Transverse colon (tissue), 4 donors: ENCODE measurements at regions not wholly inside any gene's neighbourhood (a gene's known extent, or its start where the extent isn't known, plus 50 kb on each side); places are given as distances from the start of the nearest gene placed in this dataset.

ENCODE experiments used
- DNase-seq: peaks from one replicate; pipeline ENCODE4 v3.0.0-alpha.2; 2019
- H3K27ac ChIP-seq, 4 donors: fragments of 200-600 bp; sonication (generic); 2 replicates each; pipeline ENCODE4 v1.5.1; 2016 to 2018; ENCODE audit warnings: inconsistent platforms in 4 of 4
- H3K27me3 ChIP-seq: fragments of 200-600 bp; sonication (generic); 2 replicates; pipeline ENCODE4 v1.5.1; 2017; ENCODE audit warnings: inconsistent platforms
- H3K36me3 ChIP-seq, 4 donors: fragments of 200-600 bp; sonication (generic); 2 replicates each; pipeline ENCODE4 v1.5.1; 2017 to 2019; ENCODE audit warnings: inconsistent platforms in 4 of 4
- H3K4me1 ChIP-seq, 4 donors: fragments of 200-600 bp; sonication (generic); 2 replicates each; pipeline ENCODE4 v1.5.1; 2017 to 2020; ENCODE audit warnings: inconsistent platforms in 4 of 4
- H3K4me3 ChIP-seq, 4 donors: fragments of 200-600 bp; sonication (generic); 1 replicate in 1 of 4; 2 replicates in 3 of 4; pipeline versions ENCODE4 v1.5.1 to v1.6.1; 2017 to 2019; ENCODE audit warnings: inconsistent platforms in 4 of 4
- H3K9me3 ChIP-seq, 2 donors: fragments of 200-600 bp; sonication (generic); 2 replicates each; pipeline ENCODE4 v1.5.1; 2017 to 2019; ENCODE audit warnings: inconsistent platforms in 2 of 2
- EP300 ChIP-seq: sonication (generic); formaldehyde crosslinking; IDR thresholded peaks from one replicate; pipeline ENCODE4 v1.6.1; 2017; ENCODE audit warnings: antibody characterized with exemption, low read depth
- POLR2A ChIP-seq: fragments of 450-650 bp; IDR thresholded peaks from one replicate; pipeline ENCODE4 v1.6.1; 2016; ENCODE audit warnings: antibody characterized with exemption, mild to moderate bottlenecking, moderate library complexity
- POLR2AphosphoS5 ChIP-seq, 3 donors: sonication (generic); formaldehyde crosslinking; IDR thresholded peaks; one replicate each; pipeline ENCODE4 v1.6.1; 2016; ENCODE audit warnings: antibody characterized with exemption in 3 of 3
- WGBS, 2 donors: methylation state at CpG; one replicate each; pipeline ENCODE4 v1.1.5; 2018; ENCODE audit warnings: low coverage in 1 of 2; 5-methylcytosine and 5-hydroxymethylcytosine counted together
- in situ Hi-C, 4 donors: fragments of 200-750 bp; cut with MboI; loops; one replicate each; pipeline versions ENCODE4 v1.15.0 to v1.15.1; 2017; ENCODE audit warnings: low sequenced_read_pairs in 3 of 4, low pct_ligation_motif_present in 1 of 4, low pct_unique_long_range_greater_than_20kb in 1 of 4
- intact Hi-C: fragments of 100-400 bp; cut with DNase I; formaldehyde crosslinking; loops from one replicate; pipeline ENCODE4 v1.15.1; 2023; ENCODE audit warnings: low total_unique reads
- TF ChIP-seq, protein P1 (sequence below), 5 experiments: fragments of 200-600 bp in 3 of 5; fragments of 450-650 bp in 2 of 5; sonication (generic) in 3 of 5; IDR thresholded peaks; 1 replicate in 2 of 5; 2 replicates in 3 of 5; pipeline ENCODE4 v1.5.1; 2016 to 2017; ENCODE audit warnings: antibody characterized with exemption in 5 of 5, inconsistent platforms in 3 of 5, mild to moderate bottlenecking in 2 of 5, moderate library complexity in 1 of 5

DNA sequence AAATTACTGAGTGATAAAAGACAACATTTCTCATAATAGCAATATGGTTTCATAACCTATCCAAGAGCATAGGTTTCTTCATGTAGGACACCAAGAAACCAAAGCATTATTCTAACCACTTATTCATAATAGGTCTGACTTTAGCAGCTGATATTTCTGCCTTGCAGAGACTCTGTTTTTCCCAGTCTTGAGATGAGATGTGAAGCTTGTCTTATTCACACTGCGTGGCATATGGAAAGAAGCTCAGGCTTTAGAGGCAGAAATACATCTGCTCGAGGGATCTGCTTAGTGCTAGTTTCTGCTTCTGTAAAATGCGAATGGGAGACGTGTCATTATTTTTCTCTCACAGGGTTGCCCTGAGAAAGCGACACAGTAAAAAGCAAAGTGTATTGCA lies 232.0 kb upstream of the SPRY2 start:
- intact Hi-C loops, result no loop called here
- in situ Hi-C loops, result no loop called here
- 70 to 80% methylated on average over 5 of the region's 5 CpGs for WGBS, 2 donors

DNA sequence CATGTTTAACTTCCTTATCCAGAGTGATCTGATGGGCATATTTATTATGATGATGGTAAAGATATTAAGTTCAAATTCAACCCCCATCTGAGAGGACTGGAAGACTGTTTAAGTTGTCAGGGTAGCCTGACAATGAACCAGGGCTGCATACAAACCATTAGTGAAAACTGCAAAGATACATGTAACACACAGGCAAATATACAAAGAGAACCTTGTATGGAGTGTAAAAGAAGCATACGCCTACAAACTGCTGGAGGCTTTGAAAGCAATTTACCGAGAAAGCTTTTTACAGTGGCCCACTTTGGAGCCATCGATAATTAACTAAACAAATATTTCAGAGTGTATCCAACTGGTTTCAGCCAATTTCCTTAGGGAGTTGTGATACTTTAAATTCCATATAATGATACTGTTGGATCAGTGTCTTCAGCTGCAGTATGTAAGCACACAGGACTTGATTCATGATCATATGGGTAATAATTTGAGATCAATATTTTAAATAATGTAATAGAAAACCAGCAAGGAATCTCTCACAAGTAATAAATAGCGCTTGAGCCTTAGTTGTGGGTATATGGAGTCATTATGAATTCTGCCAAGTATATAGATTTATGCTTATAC lies 231.5 kb upstream of the SPRY2 start:
- in situ Hi-C loops (no loop called here), intact Hi-C loops (no loop called here)
- Histone ChIP-seq H3K36me3 (no peaks in the 10 kb centered on the region), H3K4me1 (peaks cover 0 to 10% (median 4%) of the 10 kb centered on the region in 4 donors), H3K9me3 (no peaks in the 10 kb centered on the region), H3K27me3 (no peaks in the 10 kb centered on the region), H3K27ac (no peak overlapping the region), H3K4me3 (no peak overlapping the region)
- WGBS, 2 donors, result 67 to 78% methylated on average over 4 of the region's 4 CpGs
- no peak for DNase-seq
- no peak for TF ChIP-seq POLR2A
- TF ChIP-seq EP300, result no peak
- TF ChIP-seq, protein P1, sequence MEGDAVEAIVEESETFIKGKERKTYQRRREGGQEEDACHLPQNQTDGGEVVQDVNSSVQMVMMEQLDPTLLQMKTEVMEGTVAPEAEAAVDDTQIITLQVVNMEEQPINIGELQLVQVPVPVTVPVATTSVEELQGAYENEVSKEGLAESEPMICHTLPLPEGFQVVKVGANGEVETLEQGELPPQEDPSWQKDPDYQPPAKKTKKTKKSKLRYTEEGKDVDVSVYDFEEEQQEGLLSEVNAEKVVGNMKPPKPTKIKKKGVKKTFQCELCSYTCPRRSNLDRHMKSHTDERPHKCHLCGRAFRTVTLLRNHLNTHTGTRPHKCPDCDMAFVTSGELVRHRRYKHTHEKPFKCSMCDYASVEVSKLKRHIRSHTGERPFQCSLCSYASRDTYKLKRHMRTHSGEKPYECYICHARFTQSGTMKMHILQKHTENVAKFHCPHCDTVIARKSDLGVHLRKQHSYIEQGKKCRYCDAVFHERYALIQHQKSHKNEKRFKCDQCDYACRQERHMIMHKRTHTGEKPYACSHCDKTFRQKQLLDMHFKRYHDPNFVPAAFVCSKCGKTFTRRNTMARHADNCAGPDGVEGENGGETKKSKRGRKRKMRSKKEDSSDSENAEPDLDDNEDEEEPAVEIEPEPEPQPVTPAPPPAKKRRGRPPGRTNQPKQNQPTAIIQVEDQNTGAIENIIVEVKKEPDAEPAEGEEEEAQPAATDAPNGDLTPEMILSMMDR (IDR thresholded peaks at IDR 0.05), result no peak
- TF ChIP-seq POLR2AphosphoS5 (IDR thresholded peaks at IDR 0.05), result no peak

More for the DNA sequence above, 232.0 kb upstream of the SPRY2 start:
- no peak for TF ChIP-seq EP300
- no peak for TF ChIP-seq POLR2A
- TF ChIP-seq, protein P1 (IDR thresholded peaks at IDR 0.05), result no peak
- no peak for TF ChIP-seq POLR2AphosphoS5 (IDR thresholded peaks at IDR 0.05)
- Histone ChIP-seq H3K27me3 (no peaks in the 10 kb centered on the region), H3K4me3 (no peak overlapping the region), H3K4me1 (peaks cover 0 to 10% (median 4%) of the 10 kb centered on the region in 4 donors), H3K9me3 (no peaks in the 10 kb centered on the region), H3K36me3 (no peaks in the 10 kb centered on the region), H3K27ac (no peak overlapping the region)
- no peak for DNase-seq

DNA sequence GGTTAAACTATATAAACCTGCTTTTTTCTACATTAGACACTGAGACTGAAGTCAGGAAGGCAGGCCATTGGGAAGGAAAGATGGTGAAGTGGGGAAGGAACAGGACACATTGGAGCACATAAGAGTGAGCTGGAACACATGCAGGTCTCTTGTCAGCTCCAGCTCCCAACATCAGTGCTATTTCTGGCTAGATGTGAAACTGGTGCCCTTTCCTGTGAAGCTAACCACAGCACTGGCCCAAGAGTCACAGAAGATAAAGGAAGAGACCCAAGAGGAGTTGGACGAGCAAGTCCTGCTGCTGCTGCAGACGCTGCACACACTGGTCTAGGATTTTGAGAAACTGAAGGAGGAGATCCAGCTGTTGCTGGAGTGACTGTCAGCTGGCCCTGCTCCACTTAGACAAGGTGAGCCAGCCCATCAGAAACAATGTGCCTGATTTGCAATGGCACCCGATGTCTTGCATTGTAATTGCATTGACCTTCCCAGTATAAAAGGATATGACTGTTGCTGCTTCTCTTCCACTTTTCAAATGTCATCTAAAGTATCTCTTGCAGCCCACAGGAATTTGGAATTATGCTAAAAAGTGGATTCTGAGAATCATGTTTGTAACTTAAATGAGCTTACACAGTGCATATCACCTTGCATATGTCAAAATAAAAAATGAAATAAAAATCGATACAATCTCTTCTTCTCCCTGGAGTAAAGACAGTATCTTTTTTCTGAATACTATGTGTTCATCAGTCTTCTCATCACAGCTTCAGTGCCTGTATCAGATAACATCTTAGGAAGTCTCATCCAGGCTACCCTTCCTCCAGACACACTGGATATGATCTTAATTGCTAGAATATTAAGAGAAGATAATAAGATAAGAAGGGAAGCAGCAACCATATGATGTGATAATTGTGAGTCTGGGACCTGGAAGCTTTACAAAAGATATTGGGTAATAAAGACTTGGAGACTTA lies 230.7 kb upstream of the SPRY2 start:
- Histone ChIP-seq H3K4me1 (peaks cover 0 to 10% (median 4%) of the 10 kb centered on the region in 4 donors), H3K27me3 (no peaks in the 10 kb centered on the region), H3K4me3 (no peak overlapping the region), H3K27ac (no peak overlapping the region), H3K9me3 (no peaks in the 10 kb centered on the region), H3K36me3 (no peaks in the 10 kb centered on the region)
- intact Hi-C loops (no loop called here), in situ Hi-C loops (no loop called here)
- 62 to 85% methylated on average over 2 to 4 of the region's 4 CpGs for WGBS, 2 donors
- TF ChIP-seq EP300, result no peak
- no peak for TF ChIP-seq POLR2A
- TF ChIP-seq, protein P1 (IDR thresholded peaks at IDR 0.05), result no peak
- no peak for TF ChIP-seq POLR2AphosphoS5 (IDR thresholded peaks at IDR 0.05)
- DNase-seq, result no peak

DNA sequence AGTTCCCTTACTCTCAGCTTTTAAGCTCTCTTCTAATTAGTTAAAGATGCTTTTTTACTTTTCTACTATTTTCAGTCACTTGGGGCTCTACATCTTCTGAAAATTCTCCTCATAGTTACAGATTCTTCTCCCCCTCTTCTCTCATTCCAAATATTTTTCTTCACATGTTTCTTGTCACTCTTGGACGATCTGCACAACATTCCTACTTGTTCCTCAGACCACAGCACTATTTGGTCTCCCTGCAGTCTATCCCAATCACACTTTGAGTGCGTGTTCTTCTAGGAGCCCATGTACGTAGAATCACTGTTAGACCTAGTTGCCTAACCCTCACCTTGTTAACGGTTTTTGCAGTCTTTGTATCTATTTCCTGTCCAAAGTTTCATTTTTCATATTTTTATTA lies 222.5 kb upstream of the SPRY2 start:
- intact Hi-C loops (no loop called here), in situ Hi-C loops (no loop called here)
- Histone ChIP-seq H3K4me1 (peaks cover 0 to 7% (median 0%) of the 10 kb centered on the region in 4 donors), H3K36me3 (no peaks in the 10 kb centered on the region), H3K4me3 (no peak overlapping the region), H3K27ac (no peak overlapping the region), H3K9me3 (no peaks in the 10 kb centered on the region), H3K27me3 (no peaks in the 10 kb centered on the region)
- DNase-seq, result no peak
- 68 to 70% methylated on average over 4 of the region's 4 CpGs for WGBS, 2 donors
- TF ChIP-seq POLR2A (no peak), EP300 (no peak), POLR2AphosphoS5 (IDR thresholded peaks at IDR 0.05) (no peak)
- TF ChIP-seq, protein P1 (IDR thresholded peaks at IDR 0.05), result no peak
